Smooth muscle cell (in vitro differentiated cells): ENCODE measurements at regions not wholly inside any gene's neighbourhood (a gene's known extent, or its start where the extent isn't known, plus 50 kb on each side); places are given as distances from the start of the nearest gene placed in this dataset.

Experiments used
- DNase-seq: peaks from one replicate; lab custom pipeline; 2025; ENCODE audit not compliant: unreplicated experiment; lab: John Stamatoyannopoulos, UW
- H2AFZ ChIP-seq: fragments of 200-600 bp; sonication (generic); 2 replicates; pipeline ENCODE4 v1.6.0; 2016; ENCODE audit warnings: antibody characterized with exemption, low read depth, mild to moderate bottlenecking
- H3F3A ChIP-seq: fragments of 200-600 bp; sonication (generic); 2 replicates; pipeline ENCODE4 v1.6.0; 2017; ENCODE audit warnings: antibody characterized with exemption, low read depth
- H3K27ac ChIP-seq: fragments of 200-600 bp; sonication (generic); 2 replicates; pipeline ENCODE4 v1.5.1; 2016; ENCODE audit warnings: low read depth, mild to moderate bottlenecking
- H3K27me3 ChIP-seq: fragments of 200-600 bp; sonication (generic); 2 replicates; pipeline ENCODE4 v1.6.1; 2016; ENCODE audit warnings: low read depth, mild to moderate bottlenecking
- H3K36me3 ChIP-seq: fragments of 200-600 bp; sonication (generic); 2 replicates; pipeline ENCODE4 v1.5.1; 2016; ENCODE audit warnings: low read depth
- H3K4me1 ChIP-seq: fragments of 200-600 bp; sonication (generic); 2 replicates; pipeline ENCODE4 v1.5.1; 2016; ENCODE audit warnings: low read depth
- H3K4me2 ChIP-seq: fragments of 200-600 bp; sonication (generic); 2 replicates; pipeline ENCODE4 v1.6.0; 2016; ENCODE audit warnings: mild to moderate bottlenecking
- H3K4me3 ChIP-seq: fragments of 200-600 bp; sonication (generic); 2 replicates; pipeline ENCODE4 v1.5.1; 2016; ENCODE audit warnings: mild to moderate bottlenecking
- H3K79me2 ChIP-seq: fragments of 200-600 bp; sonication (generic); 2 replicates; pipeline ENCODE4 v1.6.0; 2016; ENCODE audit warnings: low read depth, mild to moderate bottlenecking
- H3K9ac ChIP-seq: fragments of 200-600 bp; sonication (generic); 2 replicates; pipeline ENCODE4 v1.6.0; 2016; ENCODE audit warnings: low read depth
- H3K9me3 ChIP-seq: fragments of 200-600 bp; sonication (generic); replicated peaks from 2 replicates; pipeline ENCODE4 v1.5.1; 2016; ENCODE audit warnings: low read depth
- H4K20me1 ChIP-seq: fragments of 200-600 bp; sonication (generic); 2 replicates; pipeline ENCODE4 v1.6.0; 2016; ENCODE audit warnings: low read depth
- CTCF ChIP-seq: fragments of 200-600 bp; sonication (generic); IDR thresholded peaks from 2 replicates; pipeline ENCODE4 v1.5.1; 2017; ENCODE audit warnings: borderline replicate concordance, mild to moderate bottlenecking, antibody characterized with exemption; ENCODE audit not compliant: insufficient read depth, poor library complexity, severe bottlenecking
- WGBS: methylation state at CpG from one replicate; pipeline ENCODE4 v1.1.7; 2016; ENCODE audit warnings: low lambda C conversion rate; 5-methylcytosine and 5-hydroxymethylcytosine counted together

- Histone ChIP-seq H3K9me3 (peaks cover 3% of the 10 kb centered on the region), H2AFZ (no peak overlapping the region), H3K4me2 (no peak overlapping the region), H3K27me3 (no peaks in the 10 kb centered on the region), H3F3A (peaks cover 8% of the 10 kb centered on the region), H3K36me3 (no peaks in the 10 kb centered on the region), H3K79me2 (no peaks in the 10 kb centered on the region), H3K4me1 (no peaks in the 10 kb centered on the region), H3K4me3 (no peak overlapping the region), H3K27ac (no peak overlapping the region), H4K20me1 (no peaks in the 10 kb centered on the region), H3K9ac (no peak overlapping the region)
- TF ChIP-seq CTCF, result no peak
- DNase-seq, result no peak
- WGBS, result 90% methylated on average over 6 of the region's 6 CpGs
These were observed 168.5 kb downstream of the MYLK4 start for GRCh38 chr6:2582268-2582667.

GRCh38 chr6:2581611-2582010 is 169.1 kb downstream of the MYLK4 start:
- Histone ChIP-seq H3K4me2 (no peak overlapping the region), H3K27me3 (no peaks in the 10 kb centered on the region), H3K9ac (no peak overlapping the region), H3K4me3 (no peak overlapping the region), H3F3A (peaks cover 8% of the 10 kb centered on the region), H3K36me3 (no peaks in the 10 kb centered on the region), H3K4me1 (no peaks in the 10 kb centered on the region), H3K9me3 (peaks cover 3% of the 10 kb centered on the region), H3K79me2 (no peaks in the 10 kb centered on the region), H2AFZ (no peak overlapping the region), H4K20me1 (no peaks in the 10 kb centered on the region), H3K27ac (peak overlapping the region; percentile 88)
- 73% methylated on average over 2 of the region's 2 CpGs for WGBS
- no peak for DNase-seq
- no peak for TF ChIP-seq CTCF

- Histone ChIP-seq H3K9ac (no peak overlapping the region), H3K4me3 (no peak overlapping the region), H3K36me3 (no peaks in the 10 kb centered on the region), H2AFZ (peak overlapping the region; percentile 56), H4K20me1 (no peaks in the 10 kb centered on the region), H3K79me2 (no peaks in the 10 kb centered on the region), H3K4me2 (no peak overlapping the region), H3K27me3 (no peaks in the 10 kb centered on the region), H3K4me1 (no peaks in the 10 kb centered on the region), H3K27ac (peak overlapping the region; percentile 88), H3F3A (peaks cover 8% of the 10 kb centered on the region), H3K9me3 (peaks cover 3% of the 10 kb centered on the region)
- DNase-seq, result no peak
- 38% methylated on average over 4 of the region's 4 CpGs for WGBS
- no peak for TF ChIP-seq CTCF
These were observed 169.7 kb downstream of the MYLK4 start for GRCh38 chr6:2581011-2581410.

- DNase-seq, result no peak
- Histone ChIP-seq H3K4me1 (no peaks in the 10 kb centered on the region), H4K20me1 (no peaks in the 10 kb centered on the region), H2AFZ (peak overlapping the region; percentile 52), H3F3A (peaks cover 8% of the 10 kb centered on the region), H3K4me2 (peak overlapping the region; percentile 34), H3K79me2 (no peaks in the 10 kb centered on the region), H3K9me3 (no peaks in the 10 kb centered on the region), H3K4me3 (no peak overlapping the region), H3K27me3 (no peaks in the 10 kb centered on the region), H3K9ac (peak overlapping the region; percentile 36), H3K27ac (peak overlapping the region; percentile 88), H3K36me3 (no peaks in the 10 kb centered on the region)
- TF ChIP-seq CTCF, result no peak
- WGBS, result 59% methylated on average over 14 of the region's 14 CpGs
These were observed 170.7 kb downstream of the MYLK4 start for GRCh38 chr6:2579804-2580570.
